MCF 10A (cell line): ENCODE measurements at regions not wholly inside any gene's neighbourhood (a gene's known extent, or its start where the extent isn't known, plus 50 kb on each side); places are given as distances from the start of the nearest gene placed in this dataset.

Experiments used
- BruUV-seq: library from RNA; stranded (reverse); fragments of 400-500 nt; replicated peaks from 2 replicates; lab custom pipeline; 2021; lab: Mats Ljungman, UMichigan
- CTCF ChIA-PET: fragments of 300-600 bp; sonication (Branson Sonifier 250); formaldehyde crosslinking; extraction: SDS; loops from one replicate; lab custom pipeline; 2021; ENCODE audit warnings: antibody characterized with exemption, inconsistent platforms; lab: Yijun Ruan, JAX
- POLR2A ChIA-PET: fragments of 300-600, 350-650 bp; sonication (Branson Sonifier 250); formaldehyde crosslinking; extraction: SDS; loops from one replicate; lab custom pipeline; 2020; ENCODE audit warnings: antibody characterized with exemption, inconsistent platforms; lab: Yijun Ruan, JAX
- DNase-seq: peaks from one replicate; pipeline ENCODE4 v3.0.0-alpha.2; 2018; ENCODE audit not compliant: unreplicated experiment
- H3K27ac Mint-ChIP-seq: one replicate; pipeline ENCODE4 v1.8.0; 2022; ENCODE audit warnings: mild to moderate bottlenecking, low read depth, mixed read lengths; ENCODE audit not compliant: unreplicated experiment
- H3K27me3 Mint-ChIP-seq: one replicate; pipeline ENCODE4 v1.8.0; 2022; ENCODE audit warnings: mixed read lengths; ENCODE audit not compliant: insufficient read depth, unreplicated experiment
- H3K36me3 Mint-ChIP-seq: one replicate; pipeline ENCODE4 v1.8.0; 2022; ENCODE audit warnings: mild to moderate bottlenecking, moderate library complexity, mixed read lengths; ENCODE audit not compliant: insufficient read depth, unreplicated experiment
- H3K4me1 Mint-ChIP-seq: one replicate; pipeline ENCODE4 v1.8.0; 2022; ENCODE audit warnings: mixed read lengths; ENCODE audit not compliant: insufficient read depth, unreplicated experiment
- H3K4me3 Mint-ChIP-seq: one replicate; pipeline ENCODE4 v1.8.0; 2022; ENCODE audit warnings: mild to moderate bottlenecking, moderate library complexity, mixed read lengths; ENCODE audit not compliant: unreplicated experiment
- H3K9me3 Mint-ChIP-seq: one replicate; pipeline ENCODE4 v1.8.0; 2022; ENCODE audit warnings: mixed read lengths; ENCODE audit not compliant: unreplicated experiment
- intact Hi-C: fragments of 100-400 bp; cut with micrococcal nuclease; formaldehyde crosslinking; loops from 2 replicates; pipeline ENCODE4 v1.14.1; 2022
- TF ChIP-seq, protein P1 (sequence below): fragments of 200-600 bp; IDR thresholded peaks from one replicate; pipeline ENCODE4 v1.8.0; 2022; ENCODE audit warnings: antibody characterized with exemption, mild to moderate bottlenecking; ENCODE audit not compliant: unreplicated experiment

DNA sequence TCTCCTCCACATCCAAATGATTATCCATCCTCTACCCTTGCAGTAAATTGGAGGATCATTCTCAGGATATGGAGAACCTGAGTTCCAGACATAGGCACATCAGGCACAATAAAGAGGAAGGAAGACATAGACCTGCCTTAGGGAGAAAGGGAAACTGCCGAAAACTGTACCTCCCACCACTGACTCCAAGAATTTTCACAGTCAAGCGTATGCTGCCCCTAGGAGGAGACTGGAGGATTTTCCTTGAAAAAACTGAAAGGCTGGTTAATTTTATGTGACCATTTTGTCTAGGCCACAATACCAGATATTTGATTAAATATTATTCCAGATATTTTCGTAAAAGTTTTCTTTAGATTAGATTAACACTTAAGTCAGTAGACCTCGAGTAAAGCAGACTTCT is 638.5 kb upstream of the PKDCC start:
- TF ChIP-seq, protein P1, sequence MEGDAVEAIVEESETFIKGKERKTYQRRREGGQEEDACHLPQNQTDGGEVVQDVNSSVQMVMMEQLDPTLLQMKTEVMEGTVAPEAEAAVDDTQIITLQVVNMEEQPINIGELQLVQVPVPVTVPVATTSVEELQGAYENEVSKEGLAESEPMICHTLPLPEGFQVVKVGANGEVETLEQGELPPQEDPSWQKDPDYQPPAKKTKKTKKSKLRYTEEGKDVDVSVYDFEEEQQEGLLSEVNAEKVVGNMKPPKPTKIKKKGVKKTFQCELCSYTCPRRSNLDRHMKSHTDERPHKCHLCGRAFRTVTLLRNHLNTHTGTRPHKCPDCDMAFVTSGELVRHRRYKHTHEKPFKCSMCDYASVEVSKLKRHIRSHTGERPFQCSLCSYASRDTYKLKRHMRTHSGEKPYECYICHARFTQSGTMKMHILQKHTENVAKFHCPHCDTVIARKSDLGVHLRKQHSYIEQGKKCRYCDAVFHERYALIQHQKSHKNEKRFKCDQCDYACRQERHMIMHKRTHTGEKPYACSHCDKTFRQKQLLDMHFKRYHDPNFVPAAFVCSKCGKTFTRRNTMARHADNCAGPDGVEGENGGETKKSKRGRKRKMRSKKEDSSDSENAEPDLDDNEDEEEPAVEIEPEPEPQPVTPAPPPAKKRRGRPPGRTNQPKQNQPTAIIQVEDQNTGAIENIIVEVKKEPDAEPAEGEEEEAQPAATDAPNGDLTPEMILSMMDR: no peak
- H3K36me3 Mint-ChIP-seq: no peaks in the 10 kb centered on the region
- no TSS peak for BruUV-seq
- intact Hi-C loops: loop anchor here (10.0 kb wide), 2 partner anchors 565 to 1495 kb away; no protein-coding TSS in a partner anchor
- no peaks in the 10 kb centered on the region for H3K27me3 Mint-ChIP-seq
- POLR2A ChIA-PET: no interaction called here
- H3K9me3 Mint-ChIP-seq: no peaks in the 10 kb centered on the region
- no peak overlapping the region for H3K4me3 Mint-ChIP-seq
- DNase-seq: no peak
- no peaks in the 10 kb centered on the region for H3K4me1 Mint-ChIP-seq
- CTCF ChIA-PET: interaction anchor here (0.7 to 1.0 kb wide), 3 partner anchors 144 to 372 kb away, joined by 3 read pairs; no protein-coding TSS in a partner anchor
- H3K27ac Mint-ChIP-seq: no peak overlapping the region

DNA sequence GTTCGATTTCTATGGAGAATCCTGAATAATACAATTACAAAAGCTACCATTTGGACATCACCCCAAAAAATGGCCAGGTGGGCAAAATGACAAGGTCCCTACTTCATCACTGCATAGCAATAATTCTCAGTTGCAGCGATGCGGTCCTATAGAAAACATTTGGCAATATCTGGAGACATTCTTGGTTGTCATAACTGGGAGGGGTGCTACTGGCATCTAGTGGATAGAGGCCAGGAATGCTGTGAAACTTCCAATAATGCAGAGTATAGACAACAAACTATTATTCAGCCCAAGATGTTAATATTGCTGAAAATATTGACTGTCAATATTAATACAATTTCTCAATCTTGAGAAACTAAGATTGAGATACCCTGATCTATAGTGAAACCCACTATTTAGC is 637.8 kb upstream of the PKDCC start:
- no peak overlapping the region for H3K27ac Mint-ChIP-seq
- DNase-seq: no peak
- intact Hi-C loops: no loop called here
- no TSS peak for BruUV-seq
- no peaks in the 10 kb centered on the region for H3K9me3 Mint-ChIP-seq
- no peaks in the 10 kb centered on the region for H3K36me3 Mint-ChIP-seq
- TF ChIP-seq, protein P1: no peak
- no peak overlapping the region for H3K4me3 Mint-ChIP-seq
- H3K4me1 Mint-ChIP-seq: no peaks in the 10 kb centered on the region
- no peaks in the 10 kb centered on the region for H3K27me3 Mint-ChIP-seq
- ChIA-PET CTCF (interaction anchor here (0.7 to 1.0 kb wide), 2 partner anchors 145 to 372 kb away, joined by 3 read pairs; no protein-coding TSS in a partner anchor), POLR2A (no interaction called here)

DNA sequence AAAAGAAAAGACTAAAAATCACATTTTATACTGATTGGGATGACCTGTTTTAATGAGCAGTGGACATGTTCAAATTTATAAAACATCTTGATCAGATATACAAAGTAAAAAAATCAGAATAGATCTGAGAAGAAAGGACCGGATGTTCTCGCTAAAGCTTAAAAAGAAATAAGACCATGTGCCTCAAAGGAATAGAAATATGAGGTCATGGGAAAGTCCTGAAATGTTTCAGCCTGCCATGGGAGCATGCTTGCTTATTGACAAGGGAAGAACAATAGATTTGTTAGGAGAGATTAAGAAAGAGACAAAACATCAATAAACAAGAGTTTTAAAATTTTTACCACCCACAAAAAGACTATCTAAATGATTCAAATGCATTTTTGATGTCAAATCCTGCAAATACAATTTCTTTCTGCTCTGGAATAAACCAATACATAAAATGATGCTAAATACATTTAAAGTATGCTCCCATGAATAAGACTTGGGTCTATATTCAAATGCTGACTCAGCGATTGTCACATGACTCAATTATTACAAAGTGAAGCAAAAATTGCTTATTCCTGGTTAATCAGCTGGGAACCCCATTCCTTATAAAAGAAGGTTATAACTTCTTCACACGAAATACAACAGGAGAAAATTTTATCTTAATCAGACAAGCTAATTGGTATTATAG is 633.9 kb upstream of the PKDCC start:
- H3K27me3 Mint-ChIP-seq: no peaks in the 10 kb centered on the region
- no peak for DNase-seq
- TF ChIP-seq, protein P1: no peak
- no TSS peak for BruUV-seq
- no peaks in the 10 kb centered on the region for H3K4me1 Mint-ChIP-seq
- H3K27ac Mint-ChIP-seq: no peak overlapping the region
- ChIA-PET CTCF (interaction anchor here (0.6 to 2.5 kb wide), 9 partner anchors 10 to 926 kb away, joined by 3 to 14 read pairs (median 4); no protein-coding TSS in a partner anchor), POLR2A (interaction anchor here (0.7 to 1.7 kb wide), 2 partner anchors 285 to 307 kb away, joined by 3 read pairs; no protein-coding TSS in a partner anchor)
- intact Hi-C loops: loop anchor here (1.0 kb wide), 3 partner anchors 285 to 368 kb away; no protein-coding TSS in a partner anchor
- H3K4me3 Mint-ChIP-seq: no peak overlapping the region
- no peaks in the 10 kb centered on the region for H3K36me3 Mint-ChIP-seq
- H3K9me3 Mint-ChIP-seq: no peaks in the 10 kb centered on the region

DNA sequence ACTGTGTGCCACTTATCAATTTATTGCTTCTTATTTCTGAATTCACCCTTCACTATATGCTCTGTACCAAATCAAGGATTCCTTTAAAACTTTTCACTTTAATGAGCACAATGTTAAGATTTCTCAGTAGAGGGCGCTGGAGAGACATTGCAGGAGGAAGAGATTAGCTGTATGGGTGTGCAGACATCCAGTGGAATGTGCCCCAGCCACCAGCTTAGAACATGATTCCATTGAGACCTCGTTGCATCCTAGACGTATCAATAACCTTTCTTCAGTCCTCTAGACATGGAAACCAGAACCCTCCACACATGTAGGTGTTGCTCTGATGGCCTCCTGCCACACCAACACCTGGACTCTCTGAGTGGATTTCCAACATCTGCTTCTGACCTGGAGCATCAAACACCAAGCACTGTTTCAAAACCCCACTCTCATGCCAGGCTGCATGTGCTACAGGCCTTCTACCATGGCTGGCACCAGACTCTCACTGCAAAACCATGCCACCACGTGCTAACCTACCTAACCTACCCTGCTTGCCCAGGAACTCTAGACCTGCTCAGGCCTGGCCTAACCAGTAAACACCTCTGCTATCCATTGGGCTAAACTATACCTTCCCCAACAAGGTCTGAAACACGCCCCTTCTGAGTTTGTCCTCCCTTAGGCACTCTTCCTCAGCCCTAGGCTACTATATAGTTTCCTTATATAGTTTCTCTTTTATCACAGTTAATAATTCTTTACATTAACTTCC is 633.2 kb upstream of the PKDCC start:
- TF ChIP-seq, protein P1: peak; percentile 64
- peak; percentile 67 for DNase-seq
- Mint-ChIP-seq H3K9me3 (no peaks in the 10 kb centered on the region), H3K27ac (no peak overlapping the region), H3K27me3 (no peaks in the 10 kb centered on the region), H3K36me3 (no peaks in the 10 kb centered on the region), H3K4me3 (no peak overlapping the region), H3K4me1 (no peaks in the 10 kb centered on the region)
- intact Hi-C loops: loop anchor here (1.0 kb wide), 3 partner anchors 285 to 368 kb away; no protein-coding TSS in a partner anchor
- no TSS peak for BruUV-seq
- CTCF ChIA-PET: interaction anchor here (0.5 to 2.5 kb wide), 12 partner anchors 10 to 761 kb away, joined by 3 to 14 read pairs (median 3); no protein-coding TSS in a partner anchor
- POLR2A ChIA-PET: interaction anchor here (0.6 to 1.7 kb wide), 2 partner anchors 284 to 295 kb away, joined by 3 read pairs; no protein-coding TSS in a partner anchor
